IPS-18a (cell line): ENCODE measurements at regions not wholly inside any gene's neighbourhood (a gene's known extent, or its start where the extent isn't known, plus 50 kb on each side); places are given as distances from the start of the nearest gene placed in this dataset.

ENCODE experiments used
- H3K27ac ChIP-seq: one replicate; pipeline ENCODE4 v1.5.1; 2013; ENCODE audit warnings: low read length
- H3K27me3 ChIP-seq: one replicate; pipeline ENCODE4 v1.6.1; 2013; ENCODE audit warnings: mild to moderate bottlenecking, low read length; ENCODE audit not compliant: control insufficient read depth, insufficient read depth
- H3K36me3 ChIP-seq: one replicate; pipeline ENCODE4 v1.6.1; 2013; ENCODE audit warnings: low read depth, low read length; ENCODE audit not compliant: control insufficient read depth
- H3K4me1 ChIP-seq: one replicate; pipeline ENCODE4 v1.6.1; 2013; ENCODE audit warnings: low read depth, low read length; ENCODE audit not compliant: control insufficient read depth
- H3K4me3 ChIP-seq: one replicate; pipeline ENCODE4 v1.5.1; 2013; ENCODE audit warnings: low read length
- H3K9ac ChIP-seq: one replicate; pipeline ENCODE4 v1.6.1; 2013; ENCODE audit warnings: mild to moderate bottlenecking, low read length, moderate library complexity
- H3K9me3 ChIP-seq: one replicate; pipeline ENCODE4 v1.6.1; 2013; ENCODE audit warnings: low read depth, low read length; ENCODE audit not compliant: control insufficient read depth

DNA sequence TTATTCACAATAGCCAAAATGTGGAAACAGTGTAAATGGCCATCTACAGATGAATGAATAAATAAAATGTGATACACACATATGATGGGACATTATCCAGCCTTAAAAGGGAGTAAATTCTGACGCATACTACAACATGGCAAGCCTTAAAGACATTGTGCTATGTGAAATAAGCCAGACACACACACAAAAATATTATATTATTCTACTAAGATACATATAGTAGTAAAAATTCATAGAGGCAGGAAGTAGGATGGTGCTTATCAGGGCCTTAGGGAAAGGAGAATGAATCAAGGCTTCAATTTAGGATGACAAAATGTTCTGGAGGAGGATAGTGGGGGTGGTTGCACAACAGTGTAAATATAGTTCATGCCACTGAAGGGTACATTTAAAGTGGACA is 346.7 kb upstream of the SMARCA2 start:
- Histone ChIP-seq H3K36me3 (no peaks in the 10 kb centered on the region), H3K27ac (no peak overlapping the region), H3K9me3 (peaks cover 4% of the 10 kb centered on the region), H3K4me3 (no peak overlapping the region), H3K27me3 (no peaks in the 10 kb centered on the region), H3K9ac (no peak overlapping the region), H3K4me1 (no peaks in the 10 kb centered on the region)

DNA sequence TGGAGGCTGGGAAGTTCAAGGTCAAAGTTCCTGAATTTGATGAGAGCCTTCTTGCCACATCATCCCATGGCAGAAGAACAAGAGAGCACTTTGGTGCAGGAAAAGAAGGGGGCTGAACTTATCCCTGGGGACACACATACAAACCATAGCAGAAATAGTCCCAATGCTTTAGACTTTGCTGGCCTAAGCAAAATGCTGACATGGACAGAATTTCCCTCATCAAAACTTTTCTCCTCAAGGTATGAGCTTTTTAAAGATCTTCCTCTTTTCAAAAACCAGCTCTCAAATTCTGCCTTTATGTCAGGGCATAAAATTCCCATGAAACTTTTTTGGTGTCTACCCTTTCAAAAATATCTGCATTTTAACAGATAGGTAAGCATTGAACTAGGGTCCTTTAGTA is 341.8 kb upstream of the SMARCA2 start:
- Histone ChIP-seq H3K27ac (no peak overlapping the region), H3K9me3 (no peaks in the 10 kb centered on the region), H3K36me3 (no peaks in the 10 kb centered on the region), H3K4me1 (no peaks in the 10 kb centered on the region), H3K4me3 (no peak overlapping the region), H3K9ac (no peak overlapping the region), H3K27me3 (no peaks in the 10 kb centered on the region)

DNA sequence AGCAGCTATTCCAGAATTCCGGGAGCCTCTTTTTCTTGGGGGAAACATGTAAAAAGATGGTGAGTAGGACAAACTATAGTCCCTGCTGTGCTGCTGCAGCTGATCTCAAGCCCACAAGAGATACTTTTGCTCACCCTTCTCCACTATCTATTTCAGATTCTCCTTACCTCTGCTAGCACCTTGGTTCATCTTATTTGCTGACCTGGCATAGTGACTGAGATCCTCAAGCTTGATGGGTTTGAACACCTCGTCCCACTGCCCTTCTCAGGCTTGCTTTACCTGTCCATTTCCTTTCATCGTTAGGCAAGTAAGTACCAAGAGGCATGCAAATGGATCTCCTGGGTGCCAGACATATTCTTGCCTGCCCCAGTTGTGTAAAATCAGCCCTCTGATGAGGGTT is 338.4 kb upstream of the SMARCA2 start:
- Histone ChIP-seq H3K4me1 (no peaks in the 10 kb centered on the region), H3K27me3 (no peaks in the 10 kb centered on the region), H3K9ac (no peak overlapping the region), H3K27ac (no peak overlapping the region), H3K9me3 (no peaks in the 10 kb centered on the region), H3K36me3 (no peaks in the 10 kb centered on the region), H3K4me3 (no peak overlapping the region)

DNA sequence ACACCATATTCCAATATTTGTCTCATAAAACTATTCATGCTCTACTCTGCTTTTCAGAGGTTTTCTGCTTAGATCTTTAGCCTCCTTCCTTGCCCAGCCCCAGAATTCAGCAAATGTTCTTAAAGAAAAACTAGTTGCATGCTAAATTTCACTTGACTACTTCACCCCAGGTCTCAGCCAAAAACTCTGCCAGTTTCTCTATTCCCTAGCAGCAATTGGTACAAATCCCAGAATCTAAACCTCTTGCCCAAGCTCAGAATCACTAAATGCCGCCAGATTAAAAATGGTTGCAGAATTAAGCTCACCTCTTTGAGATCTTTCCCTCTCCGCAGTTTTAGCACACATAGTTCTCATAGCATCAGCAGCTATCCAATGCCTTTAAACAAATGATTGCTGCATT is 331.2 kb upstream of the SMARCA2 start:
- no peaks in the 10 kb centered on the region for H3K36me3 ChIP-seq
- no peaks in the 10 kb centered on the region for H3K9me3 ChIP-seq
- no peak overlapping the region for H3K27ac ChIP-seq
- H3K4me3 ChIP-seq, result no peak overlapping the region
- no peaks in the 10 kb centered on the region for H3K27me3 ChIP-seq
- H3K4me1 ChIP-seq, result no peaks in the 10 kb centered on the region
- H3K9ac ChIP-seq, result no peak overlapping the region

DNA sequence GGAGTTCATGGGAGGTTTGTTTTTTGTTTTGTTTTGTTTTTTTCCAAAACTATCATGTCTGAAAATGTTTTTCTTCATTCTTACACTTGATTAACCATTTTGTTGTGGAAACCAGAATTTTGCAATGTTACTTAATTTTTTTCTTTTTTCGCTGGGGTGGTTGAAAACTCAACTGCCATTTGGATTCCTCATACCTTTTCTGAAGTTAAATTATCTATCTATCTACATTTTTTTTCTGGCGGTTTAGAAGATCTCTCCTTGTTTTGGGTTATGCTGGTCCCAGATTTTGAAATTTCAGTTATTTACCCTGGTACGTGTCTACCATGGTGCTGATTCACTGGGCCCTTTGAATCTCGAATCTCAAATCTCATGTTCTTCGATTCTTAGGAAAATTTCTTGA is 316.2 kb upstream of the SMARCA2 start:
- no peak overlapping the region for H3K9ac ChIP-seq
- H3K27me3 ChIP-seq, result no peaks in the 10 kb centered on the region
- H3K9me3 ChIP-seq, result no peaks in the 10 kb centered on the region
- no peak overlapping the region for H3K27ac ChIP-seq
- H3K36me3 ChIP-seq, result no peaks in the 10 kb centered on the region
- no peak overlapping the region for H3K4me3 ChIP-seq
- H3K4me1 ChIP-seq, result no peaks in the 10 kb centered on the region

DNA sequence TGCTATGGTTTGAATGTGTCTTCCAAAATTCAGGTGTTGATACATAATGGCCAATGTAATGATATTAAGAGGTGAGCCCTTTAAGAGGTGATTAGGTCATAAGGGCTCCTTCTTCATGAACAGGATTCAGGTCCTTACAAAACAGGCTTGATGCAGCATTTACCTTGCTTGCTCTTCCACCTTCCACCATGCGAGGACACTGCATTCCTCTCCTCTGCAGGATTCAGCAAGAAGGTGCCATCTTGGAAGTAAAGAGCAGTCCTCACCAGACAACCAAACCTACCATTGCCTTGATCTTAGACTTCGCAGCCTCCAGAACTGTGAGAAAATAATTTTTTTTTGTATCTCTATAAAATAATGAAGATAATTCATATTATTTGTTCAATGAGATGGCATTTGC is 314.0 kb upstream of the SMARCA2 start:
- Histone ChIP-seq H3K36me3 (no peaks in the 10 kb centered on the region), H3K27me3 (no peaks in the 10 kb centered on the region), H3K4me3 (no peak overlapping the region), H3K4me1 (no peaks in the 10 kb centered on the region), H3K9ac (no peak overlapping the region), H3K27ac (no peak overlapping the region), H3K9me3 (no peaks in the 10 kb centered on the region)

DNA sequence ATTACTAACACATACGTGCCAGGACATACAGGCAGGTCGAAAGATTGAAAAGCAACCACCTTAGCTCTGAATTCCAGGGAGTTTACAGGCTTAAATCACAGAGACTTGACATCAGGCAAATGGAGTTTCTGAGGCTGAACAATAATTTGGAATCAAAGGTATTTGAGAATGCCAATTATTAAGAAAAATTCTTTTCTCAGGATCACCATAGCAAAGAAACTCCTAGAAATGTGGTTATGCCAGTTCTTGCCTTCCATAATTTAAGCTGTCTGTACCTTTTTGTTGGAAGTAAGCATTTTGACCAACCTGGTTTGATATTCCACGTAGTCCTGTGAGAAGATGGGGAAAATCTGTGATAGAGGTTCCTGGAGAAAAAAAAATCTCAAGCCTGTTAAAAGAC is 312.4 kb upstream of the SMARCA2 start:
- Histone ChIP-seq H3K27me3 (no peaks in the 10 kb centered on the region), H3K4me3 (no peak overlapping the region), H3K27ac (no peak overlapping the region), H3K9me3 (no peaks in the 10 kb centered on the region), H3K36me3 (no peaks in the 10 kb centered on the region), H3K9ac (no peak overlapping the region), H3K4me1 (no peaks in the 10 kb centered on the region)

DNA sequence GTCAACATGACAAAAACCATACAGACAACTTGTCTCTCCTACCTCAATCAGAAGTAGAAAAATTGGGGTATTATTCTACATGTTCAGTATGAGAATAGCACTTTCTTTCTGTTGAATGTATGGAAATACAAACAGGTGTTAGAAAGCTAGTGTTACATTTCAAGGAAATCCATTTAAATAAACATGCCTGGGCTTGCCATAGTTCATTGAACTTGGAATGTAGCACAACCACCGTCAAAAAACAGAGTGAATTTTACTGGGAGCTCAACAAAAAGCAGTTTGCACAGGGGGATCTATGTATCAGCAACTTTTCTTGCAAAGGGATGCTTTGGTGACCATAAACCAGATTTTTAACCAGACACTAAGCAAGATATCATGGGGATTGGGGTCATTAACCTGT is 307.9 kb upstream of the SMARCA2 start:
- H3K9ac ChIP-seq, result no peak overlapping the region
- H3K4me3 ChIP-seq, result no peak overlapping the region
- H3K27ac ChIP-seq, result no peak overlapping the region
- no peaks in the 10 kb centered on the region for H3K36me3 ChIP-seq
- no peaks in the 10 kb centered on the region for H3K4me1 ChIP-seq
- no peaks in the 10 kb centered on the region for H3K27me3 ChIP-seq
- H3K9me3 ChIP-seq, result no peaks in the 10 kb centered on the region

DNA sequence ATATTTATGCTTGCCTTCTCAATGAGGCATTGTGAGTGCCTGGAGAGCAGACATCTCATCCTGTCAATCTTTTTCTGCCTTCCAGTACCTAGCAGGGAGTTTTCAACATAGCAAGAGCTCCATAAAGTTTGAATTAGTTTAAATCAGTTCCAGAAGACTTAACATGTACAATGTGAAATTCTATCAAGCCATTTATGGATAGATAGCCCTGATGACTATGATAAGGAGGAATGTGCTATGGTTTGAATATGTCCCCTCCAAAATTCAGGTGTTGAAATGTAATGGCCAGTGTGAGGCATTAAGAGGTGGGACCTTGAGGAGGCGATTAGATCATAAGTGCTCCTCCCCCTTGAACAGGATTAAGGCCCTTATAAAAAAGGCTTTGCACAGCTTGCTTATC is 306.9 kb upstream of the SMARCA2 start:
- Histone ChIP-seq H3K4me1 (no peaks in the 10 kb centered on the region), H3K9ac (no peak overlapping the region), H3K27ac (no peak overlapping the region), H3K27me3 (no peaks in the 10 kb centered on the region), H3K4me3 (no peak overlapping the region), H3K9me3 (no peaks in the 10 kb centered on the region), H3K36me3 (no peaks in the 10 kb centered on the region)

DNA sequence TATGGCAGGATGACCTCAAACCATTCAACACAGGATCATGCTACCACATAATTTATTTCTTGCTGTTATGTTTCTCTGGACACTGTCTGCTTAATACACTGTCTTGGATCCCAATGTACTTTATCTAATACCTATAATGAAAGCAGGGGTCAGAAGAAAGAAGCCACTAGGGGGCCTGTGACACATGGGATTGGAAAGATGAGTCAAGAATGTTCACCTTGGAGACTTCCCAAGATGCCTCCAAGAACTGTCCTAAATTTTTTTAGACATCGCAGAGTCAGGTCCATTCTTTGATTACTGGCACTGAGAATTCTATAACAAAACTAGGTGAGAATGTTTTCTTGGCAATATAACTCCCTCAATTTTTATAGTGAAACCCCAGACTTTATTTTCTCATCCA is 305.8 kb upstream of the SMARCA2 start:
- Histone ChIP-seq H3K4me1 (no peaks in the 10 kb centered on the region), H3K9me3 (no peaks in the 10 kb centered on the region), H3K27me3 (no peaks in the 10 kb centered on the region), H3K9ac (no peak overlapping the region), H3K4me3 (no peak overlapping the region), H3K36me3 (no peaks in the 10 kb centered on the region), H3K27ac (no peak overlapping the region)

DNA sequence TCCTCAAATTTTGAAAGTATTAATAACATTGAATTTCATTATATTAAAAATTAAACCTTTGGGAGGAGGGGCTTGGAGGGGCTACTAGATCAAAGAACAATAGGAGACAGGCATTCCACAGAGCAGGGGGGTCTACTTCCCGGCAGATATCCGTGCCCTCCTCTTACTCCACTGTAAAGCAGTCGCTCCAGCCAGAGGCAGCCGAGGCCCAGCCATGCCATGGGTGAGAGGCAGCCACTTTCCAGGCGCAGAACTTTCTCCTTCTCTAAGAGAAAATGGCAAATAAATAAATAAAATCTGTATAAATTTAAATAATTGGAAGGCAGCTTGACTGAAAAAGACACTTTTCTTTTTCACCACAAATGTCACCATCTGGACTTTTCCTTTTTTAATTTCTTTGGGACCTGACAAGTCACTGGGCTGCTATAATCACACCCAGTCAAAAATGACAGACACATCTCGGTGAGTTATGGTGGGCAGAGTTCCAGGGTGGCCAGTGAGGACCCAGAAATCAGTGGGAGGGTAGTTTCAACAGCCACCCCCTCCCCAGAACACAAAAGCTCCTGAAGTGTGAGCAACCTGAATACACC is 302.2 kb upstream of the SMARCA2 start:
- Histone ChIP-seq H3K4me3 (no peak overlapping the region), H3K36me3 (no peaks in the 10 kb centered on the region), H3K9me3 (no peaks in the 10 kb centered on the region), H3K9ac (no peak overlapping the region), H3K27me3 (no peaks in the 10 kb centered on the region), H3K4me1 (no peaks in the 10 kb centered on the region), H3K27ac (no peak overlapping the region)

DNA sequence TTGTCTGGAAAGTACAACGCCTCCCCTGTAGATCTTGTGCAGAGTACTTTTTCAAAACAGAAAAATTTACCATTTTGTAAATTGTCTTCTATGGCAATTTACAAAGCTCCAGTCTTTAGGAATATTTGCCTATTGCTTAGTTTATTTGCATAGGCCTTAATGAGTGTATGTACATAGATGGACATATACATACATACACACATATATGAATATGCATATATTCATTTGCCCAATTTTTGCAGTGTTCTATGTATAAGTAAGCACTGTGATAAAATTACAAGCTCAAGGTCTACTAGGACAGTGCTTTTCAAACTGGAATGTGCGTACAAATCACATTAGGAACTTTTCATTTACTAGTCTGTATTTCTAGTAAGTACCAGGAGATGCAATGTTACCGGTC is 301.3 kb upstream of the SMARCA2 start:
- Histone ChIP-seq H3K4me1 (no peaks in the 10 kb centered on the region), H3K9ac (no peak overlapping the region), H3K9me3 (no peaks in the 10 kb centered on the region), H3K4me3 (no peak overlapping the region), H3K27ac (no peak overlapping the region), H3K27me3 (no peaks in the 10 kb centered on the region), H3K36me3 (no peaks in the 10 kb centered on the region)
